Heart left ventricle (tissue), 16 donors: ENCODE measurements at regions not wholly inside any gene's neighbourhood (a gene's known extent, or its start where the extent isn't known, plus 50 kb on each side); places are given as distances from the start of the nearest gene placed in this dataset.

Experiments used
- ATAC-seq, 4 donors: fragments of 200-7000 bp; cut with Tn5 transposase; one replicate each; pipeline ENCODE4 v1.9.1; 2020 to 2022; ENCODE audit warnings: moderate library complexity in 4 of 4, mild to moderate bottlenecking in 3 of 4, moderate number of reproducible peaks in 1 of 4
- DNase-seq, 5 donors: peaks; one replicate each; pipeline ENCODE4 v3.0.0-alpha.2; 2020
- H3K27ac ChIP-seq, 12 donors: fragments of 200-600 bp; sonication (generic) in 4 of 12; one replicate each; pipeline versions ENCODE4 v1.5.0 to v1.8.0; 2016 to 2022; ENCODE audit warnings: mild to moderate bottlenecking in 2 of 12
- H3K27me3 ChIP-seq, 9 donors: fragments of 200-600 bp; sonication (generic) in 2 of 9; one replicate each; pipeline versions ENCODE4 v1.5.1 to v1.8.0; 2016 to 2022; ENCODE audit warnings: mild to moderate bottlenecking in 3 of 9
- H3K36me3 ChIP-seq, 9 donors: fragments of 200-600 bp; sonication (generic) in 2 of 9; one replicate each; pipeline versions ENCODE4 v1.5.0 to v1.8.0; 2018 to 2022; ENCODE audit warnings: mild to moderate bottlenecking in 2 of 9
- H3K4me1 ChIP-seq, 12 donors: fragments of 200-600 bp; sonication (generic) in 4 of 12; one replicate each; pipeline versions ENCODE4 v1.5.0 to v1.8.0; 2016 to 2022; ENCODE audit warnings: mild to moderate bottlenecking in 3 of 12
- H3K4me3 ChIP-seq, 12 donors: fragments of 200-600 bp; sonication (generic) in 4 of 12; one replicate each; pipeline versions ENCODE4 v1.5.0 to v1.8.0; 2017 to 2022; ENCODE audit warnings: mild to moderate bottlenecking in 9 of 12, moderate library complexity in 4 of 12
- H3K9me3 ChIP-seq, 12 donors: fragments of 200-600 bp; sonication (generic) in 4 of 12; one replicate each; pipeline versions ENCODE4 v1.5.0 to v1.8.0; 2016 to 2022; ENCODE audit warnings: mild to moderate bottlenecking in 1 of 12
- CTCF ChIP-seq, 12 donors: fragments of 200-600 bp; sonication (generic) in 4 of 12; IDR thresholded peaks; one replicate each; pipeline versions ENCODE4 v1.5.0 to v1.8.0; 2018 to 2022; ENCODE audit warnings: antibody characterized with exemption in 12 of 12, mild to moderate bottlenecking in 5 of 12
- POLR2A ChIP-seq, 2 donors: fragments of 450-650 bp; IDR thresholded peaks; one replicate each; pipeline ENCODE4 v1.6.1; 2017; ENCODE audit warnings: antibody characterized with exemption in 2 of 2, mild to moderate bottlenecking in 2 of 2, moderate library complexity in 2 of 2
- WGBS, 4 donors: extraction: QIAGEN DNeasy Blood & Tissue Kit in 2 of 4; methylation state at CpG; one replicate each; pipeline versions ENCODE4 v1.1.5 to v1.1.7; 2013 to 2018; 5-methylcytosine and 5-hydroxymethylcytosine counted together
- intact Hi-C, 10 donors: fragments of 100-400 bp; cut with DNase I; formaldehyde crosslinking; loops; one replicate each; pipeline versions ENCODE4 v1.11.1 to v1.14.2; 2022
- donor health status: ischemic (EF 13 %, LVEDD 7.1; RV severe dilation, severe dysfunction).
- donor health status: healthy with polysubstance abuse.
- donor health status: DM: no; HTN: yes; CAD: no.
- donor health status: DM: no; HTN: no; CAD: no.
- donor health status: ischemic (EF 25% LVEDD 6.9; RV normal size, moderate dysfunction).
- donor health status: ischemic (EF 25% LVEDD 5.7; RV mildly dilated, moderate dysfunction).
- donor health status: healthy.
- donor health status: DM: yes; HTN: yes; CAD: no.
- donor health status: ischemic (EF 35%, LVEDD 5.7; RV mildly dilated, moderate dysfunction).
- donor health status: nonischemic (EF 11% LVEDD 7.7; RV severe dilation, severe dysfunction).
- donor health status: DM: yes; HTN: yes; CAD: no.
- donor health status: PGD.
- donor health status: ischemic (EF 29% LVEDD 5.4; RV normal size, mild dysfunction).
- donor health status: nonischemic (EF 23%, LVEDD 6.1; RV moderate dilation, normal function).

GRCh38 chr13:62678039-62678438 lies 1262.4 kb upstream of the PCDH20 start:
- no peak for TF ChIP-seq POLR2A (IDR thresholded peaks at IDR 0.05)
- no peak for TF ChIP-seq CTCF (IDR thresholded peaks at IDR 0.05)
- no peak overlapping the region for H3K4me3 ChIP-seq
- peaks cover 0 to 10% (median 0%) of the 10 kb centered on the region in 12 donors for H3K9me3 ChIP-seq
- 58 to 70% (median 64%) methylated on average over 4 of the region's 4 CpGs for WGBS, 4 donors
- intact Hi-C loops, result no loop called here
- ATAC-seq (no peak), DNase-seq (no peak)
- H3K4me1 ChIP-seq, result no peaks in the 10 kb centered on the region
- no peak overlapping the region for H3K27ac ChIP-seq
- H3K36me3 ChIP-seq, result no peaks in the 10 kb centered on the region
- H3K27me3 ChIP-seq, result no peaks in the 10 kb centered on the region

GRCh38 chr13:62663767-62664166 lies 1248.1 kb upstream of the PCDH20 start:
- H3K36me3 ChIP-seq, result no peaks in the 10 kb centered on the region
- no peak overlapping the region for H3K4me3 ChIP-seq
- no peaks in the 10 kb centered on the region for H3K4me1 ChIP-seq
- H3K27ac ChIP-seq, result no peak overlapping the region
- ATAC-seq, result no peak
- WGBS, 4 donors, result 56 to 78% (median 70%) methylated on average over 1 of the region's 1 CpG
- TF ChIP-seq CTCF (IDR thresholded peaks at IDR 0.05), result no peak
- TF ChIP-seq POLR2A (IDR thresholded peaks at IDR 0.05), result no peak
- no peak for DNase-seq
- H3K9me3 ChIP-seq, result no peaks in the 10 kb centered on the region
- intact Hi-C loops, result no loop called here
- H3K27me3 ChIP-seq, result no peaks in the 10 kb centered on the region

- DNase-seq (no peak), ATAC-seq (no peak)
- Histone ChIP-seq H3K27ac (no peak overlapping the region), H3K36me3 (no peaks in the 10 kb centered on the region), H3K4me3 (no peak overlapping the region), H3K4me1 (no peaks in the 10 kb centered on the region), H3K9me3 (peaks cover 0 to 4% (median 0%) of the 10 kb centered on the region in 12 donors), H3K27me3 (no peaks in the 10 kb centered on the region)
- intact Hi-C loops, result no loop called here
- WGBS, 4 donors, result 37 to 73% (median 60%) methylated on average over 3 of the region's 3 CpGs
- TF ChIP-seq POLR2A (IDR thresholded peaks at IDR 0.05) (no peak), CTCF (IDR thresholded peaks at IDR 0.05) (no peak)
Observed at GRCh38 chr13:62659365-62659764, 1243.7 kb upstream of the PCDH20 start.

GRCh38 chr13:62653371-62653770 lies 1237.7 kb upstream of the PCDH20 start:
- TF ChIP-seq CTCF (IDR thresholded peaks at IDR 0.05), result no peak
- TF ChIP-seq POLR2A (IDR thresholded peaks at IDR 0.05), result no peak
- intact Hi-C loops, result no loop called here
- H3K4me1 ChIP-seq, result no peaks in the 10 kb centered on the region
- no peaks in the 10 kb centered on the region for H3K27me3 ChIP-seq
- no peaks in the 10 kb centered on the region for H3K36me3 ChIP-seq
- H3K9me3 ChIP-seq, result peaks cover 0 to 4% (median 0%) of the 10 kb centered on the region in 12 donors
- DNase-seq (no peak), ATAC-seq (no peak)
- H3K27ac ChIP-seq, result no peak overlapping the region
- H3K4me3 ChIP-seq, result no peak overlapping the region
